ENCODE measurements at regions not wholly inside any gene's neighbourhood (a gene's known extent, or its start where the extent isn't known, plus 50 kb on each side); places are given as distances from the start of the nearest gene placed in this dataset.

GRCh38 chr15:69797615-69798014 lies 300.1 kb downstream of the TLE3 start:
- no peak for DNase-seq

DNA sequence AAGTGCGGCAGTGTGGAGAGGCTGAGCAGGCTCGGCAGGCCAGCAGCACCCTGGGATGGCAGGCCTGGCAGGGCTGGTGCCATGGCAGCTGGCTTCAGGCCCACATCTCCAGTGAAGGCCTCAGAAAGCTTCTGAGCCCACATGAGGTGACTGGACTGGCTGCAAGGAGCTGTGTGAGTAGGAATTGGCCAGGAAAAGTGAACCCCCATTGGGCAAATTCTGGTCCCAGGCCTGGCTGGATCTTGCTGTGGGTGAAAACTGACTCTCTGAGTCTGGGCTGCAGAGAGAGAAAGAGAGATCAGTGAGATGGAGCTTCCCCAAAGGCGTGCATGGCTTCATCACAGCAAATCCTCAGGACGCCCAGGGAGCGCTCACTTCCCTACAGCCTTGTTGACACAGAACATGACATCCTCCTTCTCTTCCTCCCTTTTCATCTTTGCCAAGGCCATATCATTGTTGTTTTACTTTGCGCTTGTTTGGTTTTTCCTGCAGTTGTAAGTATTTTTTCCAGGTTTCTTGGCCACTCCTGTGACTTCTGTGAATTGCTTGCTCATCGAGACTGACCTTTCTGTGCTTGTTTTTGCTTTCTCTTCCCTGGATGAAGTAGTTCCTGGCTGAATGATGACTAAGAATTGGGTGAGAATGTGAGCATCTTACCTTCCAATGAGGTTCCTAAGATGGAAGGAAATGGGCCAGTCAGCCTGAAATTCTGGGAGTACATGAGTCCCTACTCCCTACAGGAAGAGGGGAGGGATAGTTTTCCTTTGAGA lies 299.1 kb downstream of the TLE3 start:
- no peak for DNase-seq

DNA sequence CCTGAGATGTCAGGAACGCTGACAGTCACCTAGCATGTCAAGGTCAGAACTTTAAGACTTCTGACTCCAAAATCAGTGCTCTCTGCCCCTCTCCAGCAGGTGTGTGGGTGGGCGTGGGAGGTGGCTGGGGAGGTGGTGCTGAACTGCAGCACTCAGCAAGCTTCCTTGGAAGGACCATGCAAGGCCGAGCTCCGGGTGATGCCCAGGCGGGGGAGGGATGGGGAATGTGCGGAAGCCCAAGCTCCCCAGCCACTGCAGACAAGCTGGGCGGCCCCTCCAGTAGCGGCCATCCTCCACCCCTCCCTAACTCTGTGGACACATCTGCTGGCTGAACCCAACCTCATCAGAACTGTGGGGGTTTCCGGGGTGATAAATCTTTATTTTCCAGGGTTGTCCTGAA lies 296.6 kb downstream of the TLE3 start:
- no peak for DNase-seq

DNA sequence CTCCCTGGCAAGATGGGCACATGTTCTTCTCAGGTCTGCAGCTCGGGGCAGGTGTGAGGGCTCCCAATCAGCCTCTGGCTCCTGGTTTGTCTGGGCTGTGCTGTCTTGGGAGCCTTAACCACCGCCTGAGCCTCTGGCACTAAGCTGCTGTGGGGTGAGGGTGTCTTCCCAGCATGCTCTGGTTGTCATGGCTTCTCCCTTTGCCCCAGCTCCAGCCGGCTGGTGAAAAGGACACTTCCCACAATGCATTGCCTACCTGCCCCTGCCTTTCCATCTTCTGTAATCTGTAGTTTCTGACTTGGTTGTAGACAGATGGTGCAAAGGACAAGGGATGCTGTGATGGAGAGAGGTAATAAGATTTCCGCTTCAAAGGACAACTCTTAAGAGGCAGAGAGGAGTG lies 295.3 kb downstream of the TLE3 start:
- no peak for DNase-seq

GRCh38 chr15:69804786-69805185 lies 292.9 kb downstream of the TLE3 start:
- DNase-seq, result no peak

- no peak for DNase-seq
These were observed 292.3 kb downstream of the TLE3 start for GRCh38 chr15:69805248-69805953.

DNA sequence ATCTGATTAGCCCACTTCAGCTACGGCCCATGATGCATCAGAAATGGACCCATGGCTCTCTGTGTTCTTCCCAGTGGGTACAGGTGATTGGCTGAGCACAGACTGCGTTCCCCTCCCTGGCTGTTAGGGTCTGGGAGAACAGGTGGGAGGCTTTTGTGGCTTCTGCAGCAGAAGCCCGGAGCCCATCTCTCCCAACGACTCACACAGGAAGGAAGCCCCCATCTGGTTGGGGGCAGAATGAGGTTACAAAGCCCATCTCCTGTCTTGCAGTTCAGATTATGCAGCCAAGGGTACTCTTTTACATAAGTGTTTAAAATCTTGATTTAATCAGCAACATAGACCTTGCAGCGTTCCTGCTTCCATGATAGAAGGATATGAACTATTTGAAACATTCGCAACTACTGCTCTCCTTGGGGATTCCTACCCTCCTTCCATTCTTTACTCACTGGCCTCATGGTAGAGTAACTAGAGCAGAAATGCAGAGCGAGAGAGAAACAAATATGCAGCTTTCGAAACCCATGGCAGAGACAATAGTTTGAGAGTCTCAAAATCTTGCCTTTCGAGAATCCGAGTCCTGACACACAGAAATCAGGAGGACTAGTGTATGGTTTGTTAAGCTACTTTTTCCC lies 291.3 kb downstream of the TLE3 start:
- DNase-seq, result no peak

GRCh38 chr15:69807721-69808120 lies 290.0 kb downstream of the TLE3 start:
- DNase-seq, result peak; percentile 38

GRCh38 chr15:69808756-69809155 lies 289.0 kb downstream of the TLE3 start:
- DNase-seq, result no peak

- DNase-seq, result no peak
These were observed 288.3 kb downstream of the TLE3 start for GRCh38 chr15:69809421-69809820.

GRCh38 chr15:69810431-69811354 lies 287.0 kb downstream of the TLE3 start:
- no peak for DNase-seq

- no peak for DNase-seq
These were observed 284.9 kb downstream of the TLE3 start for GRCh38 chr15:69812861-69813261.

DNA sequence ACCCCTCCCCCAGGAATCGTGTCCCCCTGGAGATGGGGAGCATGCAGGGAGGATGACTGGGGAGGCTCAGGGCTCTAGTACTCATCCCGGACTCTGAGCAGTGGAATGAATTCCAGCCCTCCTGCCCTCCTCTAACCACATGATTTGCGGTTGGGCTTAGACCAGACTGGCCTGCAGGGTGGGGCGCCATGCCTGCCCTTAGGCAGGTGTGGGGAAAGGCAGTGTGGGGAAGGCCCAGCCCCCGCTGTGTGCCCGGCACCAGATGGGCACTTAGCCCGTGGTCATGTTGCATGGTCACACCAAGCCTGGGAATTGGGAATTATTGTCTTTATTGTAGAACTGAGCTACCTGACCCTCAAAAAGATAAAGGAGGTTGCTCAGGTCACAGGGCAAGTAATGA lies 283.8 kb downstream of the TLE3 start:
- no peak for DNase-seq

- DNase-seq, result no peak
These were observed 282.8 kb downstream of the TLE3 start for GRCh38 chr15:69814932-69815331.

DNA sequence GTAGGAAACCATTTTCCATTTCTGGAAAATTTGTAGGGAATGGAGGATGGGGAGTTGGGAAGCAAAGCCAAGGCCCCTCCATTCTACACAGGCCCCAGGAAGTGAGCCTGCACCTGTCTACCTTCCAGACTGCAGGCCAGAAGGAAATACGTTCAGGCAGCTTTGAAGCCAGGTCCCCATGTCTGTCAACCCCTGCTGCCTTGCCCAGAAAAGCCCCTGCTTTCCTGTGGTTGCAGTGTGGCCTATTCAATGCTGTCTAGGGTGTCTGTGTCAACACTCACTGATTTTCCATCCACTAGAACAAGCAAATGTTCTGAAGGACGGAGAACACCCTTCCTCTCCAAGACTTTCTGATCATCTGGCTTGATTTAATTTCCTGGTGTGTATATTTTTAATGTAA lies 281.9 kb downstream of the TLE3 start:
- DNase-seq, result no peak

DNA sequence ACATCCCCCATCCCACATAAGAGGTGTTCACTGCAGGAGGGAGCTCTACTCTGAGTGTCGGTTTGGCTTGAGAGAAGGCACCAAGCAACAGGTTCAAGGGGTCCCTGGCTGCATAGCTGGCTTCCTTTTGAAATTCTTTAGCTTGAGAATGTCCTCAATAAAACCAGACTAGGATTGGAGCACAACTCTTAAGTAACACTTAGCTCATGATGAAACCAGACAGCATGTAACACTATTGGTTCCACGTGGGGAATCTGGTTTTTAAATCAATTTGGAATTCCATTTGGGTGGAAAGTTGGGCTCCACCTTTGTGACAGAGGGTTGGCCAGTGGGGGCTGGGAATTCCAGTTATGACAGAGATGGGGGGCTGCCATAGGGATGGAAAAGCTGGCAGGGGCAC lies 281.2 kb downstream of the TLE3 start:
- no peak for DNase-seq

DNA sequence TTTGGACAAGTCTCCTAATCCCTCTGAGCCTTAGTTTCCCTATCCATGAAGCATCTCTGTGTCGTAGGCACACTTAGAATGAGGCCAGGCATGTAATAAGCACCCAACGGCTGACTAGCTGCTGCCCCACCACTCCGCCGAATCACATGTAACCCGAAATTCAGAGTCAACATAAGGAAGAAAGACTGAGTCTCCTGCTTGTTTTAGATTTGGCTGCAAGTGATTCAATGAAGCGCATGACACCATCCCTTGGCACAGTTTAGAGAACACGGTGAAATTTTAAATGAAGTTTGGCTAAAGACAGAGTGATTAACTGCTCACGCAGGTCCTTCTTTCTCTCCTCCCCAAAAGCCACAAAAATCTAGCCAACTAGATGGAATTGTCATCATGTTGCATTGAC lies 279.2 kb downstream of the TLE3 start:
- DNase-seq, result no peak

DNA sequence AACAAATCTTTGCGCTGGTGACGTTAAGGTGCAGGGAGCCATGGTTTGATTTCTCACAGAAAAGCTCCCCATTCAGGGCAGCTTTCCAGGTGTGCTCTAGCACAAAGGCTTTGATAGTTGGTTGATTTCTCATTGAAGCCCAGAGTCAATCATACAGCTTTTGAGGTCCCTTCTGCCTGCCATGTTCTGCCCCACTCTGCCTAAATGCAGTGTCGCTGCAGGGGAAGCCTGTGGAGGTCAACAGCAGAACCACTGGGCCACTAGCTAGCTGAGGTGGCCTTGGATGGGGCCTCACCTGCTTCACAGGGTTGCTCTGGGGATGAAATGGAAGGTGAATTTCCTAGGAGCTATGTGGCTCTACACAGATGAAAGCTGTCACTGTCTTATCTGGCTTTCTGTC lies 278.3 kb downstream of the TLE3 start:
- DNase-seq, result no peak

DNA sequence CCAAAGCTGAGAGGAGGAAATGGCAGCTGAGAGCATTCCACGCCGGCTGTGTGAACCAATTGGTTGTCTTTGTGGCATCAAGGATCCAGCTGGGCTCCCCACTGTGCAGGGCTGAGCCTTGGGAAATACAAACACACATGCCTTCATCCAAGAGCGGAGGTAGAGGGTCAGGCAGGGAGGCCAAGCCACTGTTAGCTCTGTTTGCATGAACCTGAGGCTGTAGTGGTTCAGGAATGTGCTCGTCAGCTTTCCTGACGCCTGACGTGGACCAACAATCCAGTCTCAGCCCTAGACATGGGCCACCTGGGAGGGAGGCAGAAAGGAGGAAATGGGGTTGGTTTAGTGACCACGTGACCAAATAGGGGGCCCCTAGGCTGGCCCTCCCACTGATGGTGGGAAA lies 276.9 kb downstream of the TLE3 start:
- peak; percentile 52 for DNase-seq

DNA sequence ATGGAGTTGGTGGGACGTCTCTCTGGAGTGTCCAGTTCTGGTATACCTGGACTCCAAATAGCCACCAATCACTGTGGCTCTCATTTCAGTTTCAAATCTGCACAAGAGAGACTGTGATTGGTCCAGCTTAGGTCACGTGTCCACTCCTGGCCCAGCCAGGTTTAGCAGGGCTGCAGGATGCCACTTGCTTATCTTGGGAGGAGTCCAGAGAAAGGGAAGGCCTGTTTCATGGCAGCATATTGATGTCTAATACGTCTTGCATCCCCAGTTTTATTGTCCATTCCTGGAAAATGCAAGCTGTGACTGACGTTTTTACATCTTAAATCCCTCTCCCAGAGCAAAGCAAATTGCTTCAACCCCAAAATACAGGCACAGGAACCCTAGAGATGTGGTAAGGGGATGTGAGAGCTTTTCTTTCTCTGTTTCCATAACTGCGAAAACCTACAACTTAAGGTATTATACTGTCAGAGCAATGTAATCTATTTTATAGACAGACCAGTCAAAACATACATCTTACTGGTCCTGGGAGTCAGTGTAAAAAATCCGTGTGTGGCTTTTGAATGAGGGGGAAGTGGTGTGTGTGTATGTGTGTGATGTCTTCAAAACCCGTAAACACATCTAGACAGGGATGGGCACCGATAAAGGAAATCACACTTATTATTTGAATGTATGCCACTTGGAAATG lies 274.4 kb downstream of the TLE3 start:
- peak; percentile 19 for DNase-seq

DNA sequence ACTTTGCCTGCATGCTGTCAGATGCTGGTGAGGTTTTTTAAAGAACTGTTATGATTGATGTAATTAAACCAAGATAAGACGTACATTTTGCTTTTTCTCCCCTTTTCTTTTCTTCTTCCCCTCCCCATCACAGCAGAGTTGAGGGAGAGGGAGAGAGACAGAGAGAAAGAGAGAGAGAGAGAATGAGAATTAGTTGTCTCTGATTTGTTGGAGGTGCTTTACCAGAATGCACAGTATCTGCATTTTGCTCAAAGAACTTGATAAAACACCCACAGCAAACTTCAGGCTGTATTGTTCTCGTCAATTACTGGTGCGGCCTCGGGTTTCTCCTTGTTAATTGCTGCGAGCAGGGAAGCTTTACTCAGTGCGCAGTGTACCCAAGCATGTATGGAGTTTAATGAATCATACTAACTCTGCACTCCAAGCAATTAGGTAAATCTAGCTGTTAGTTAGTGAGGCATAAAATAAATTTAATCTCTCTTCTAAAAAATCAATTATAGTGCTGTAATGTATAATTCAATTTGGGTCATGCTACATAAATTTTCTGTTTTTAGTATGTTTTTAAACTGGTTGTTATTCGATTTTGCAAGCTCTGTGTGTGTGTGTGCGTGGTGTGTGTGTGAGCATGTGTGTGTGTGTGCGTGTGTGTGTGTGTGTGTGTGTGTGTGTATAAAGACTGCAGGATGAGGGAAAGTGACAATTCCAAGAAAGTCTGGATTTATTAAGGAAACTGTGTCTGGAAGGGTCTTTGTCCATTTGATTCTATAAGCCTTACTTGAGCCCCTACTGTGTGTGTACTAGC lies 273.4 kb downstream of the TLE3 start:
- no peak for DNase-seq

All from fibroblast of skin of scalp (primary cell).